ENCODE measurements at regions not wholly inside any gene's neighbourhood (a gene's known extent, or its start where the extent isn't known, plus 50 kb on each side); places are given as distances from the start of the nearest gene placed in this dataset.
"Not testable (repeated sequence)": the region's sequence is repeated elsewhere in the genome, so short reads cannot be mapped to it uniquely, and the experiment has no call there.

GRCh38 chr13:78133511-78133910 lies 214.9 kb upstream of the EDNRB start:
- DNase-seq, result no peak

GRCh38 chr13:78131811-78132210 lies 213.2 kb upstream of the EDNRB start:
- DNase-seq, result no peak

DNA sequence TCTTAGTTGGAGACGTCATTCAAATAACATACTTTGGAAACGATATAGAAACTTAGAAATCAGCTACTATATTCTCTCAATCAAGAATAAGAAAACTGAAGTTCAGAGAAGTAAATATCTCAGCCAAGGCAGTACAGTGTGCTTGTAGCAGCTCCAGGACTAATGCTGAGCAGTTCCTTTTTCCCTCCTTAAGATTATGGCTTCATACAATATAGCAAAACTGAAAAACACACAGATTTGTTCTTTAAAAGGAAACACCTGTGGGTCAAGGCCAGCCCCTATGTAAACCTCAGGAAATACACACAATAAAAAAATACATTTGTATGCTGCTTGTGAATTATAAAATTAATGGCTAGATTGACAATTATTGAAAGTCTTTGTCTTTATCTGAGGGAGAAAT lies 212.7 kb upstream of the EDNRB start:
- DNase-seq, result no peak

DNA sequence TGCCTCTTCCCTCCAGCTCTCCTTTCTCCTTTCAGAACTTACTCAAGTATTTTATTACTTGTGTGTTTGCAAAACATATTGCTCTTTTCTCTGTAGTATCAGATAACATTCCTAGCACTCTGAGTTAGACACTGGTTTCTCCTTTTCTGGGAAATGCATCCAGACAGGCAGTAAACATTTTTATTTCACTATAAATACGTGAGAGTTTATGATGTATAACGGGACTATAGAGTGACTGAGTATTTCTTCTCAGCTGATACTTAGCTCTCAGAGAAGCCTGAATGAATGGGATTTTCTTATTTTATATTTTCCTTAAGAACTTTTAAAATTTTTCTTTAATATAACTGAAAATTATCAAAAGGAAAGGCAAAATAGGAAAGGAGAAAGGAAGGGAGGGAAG lies 211.2 kb upstream of the EDNRB start:
- DNase-seq, result no peak

- no peak for DNase-seq
Observed at GRCh38 chr13:78129359-78129758, 210.7 kb upstream of the EDNRB start.

DNA sequence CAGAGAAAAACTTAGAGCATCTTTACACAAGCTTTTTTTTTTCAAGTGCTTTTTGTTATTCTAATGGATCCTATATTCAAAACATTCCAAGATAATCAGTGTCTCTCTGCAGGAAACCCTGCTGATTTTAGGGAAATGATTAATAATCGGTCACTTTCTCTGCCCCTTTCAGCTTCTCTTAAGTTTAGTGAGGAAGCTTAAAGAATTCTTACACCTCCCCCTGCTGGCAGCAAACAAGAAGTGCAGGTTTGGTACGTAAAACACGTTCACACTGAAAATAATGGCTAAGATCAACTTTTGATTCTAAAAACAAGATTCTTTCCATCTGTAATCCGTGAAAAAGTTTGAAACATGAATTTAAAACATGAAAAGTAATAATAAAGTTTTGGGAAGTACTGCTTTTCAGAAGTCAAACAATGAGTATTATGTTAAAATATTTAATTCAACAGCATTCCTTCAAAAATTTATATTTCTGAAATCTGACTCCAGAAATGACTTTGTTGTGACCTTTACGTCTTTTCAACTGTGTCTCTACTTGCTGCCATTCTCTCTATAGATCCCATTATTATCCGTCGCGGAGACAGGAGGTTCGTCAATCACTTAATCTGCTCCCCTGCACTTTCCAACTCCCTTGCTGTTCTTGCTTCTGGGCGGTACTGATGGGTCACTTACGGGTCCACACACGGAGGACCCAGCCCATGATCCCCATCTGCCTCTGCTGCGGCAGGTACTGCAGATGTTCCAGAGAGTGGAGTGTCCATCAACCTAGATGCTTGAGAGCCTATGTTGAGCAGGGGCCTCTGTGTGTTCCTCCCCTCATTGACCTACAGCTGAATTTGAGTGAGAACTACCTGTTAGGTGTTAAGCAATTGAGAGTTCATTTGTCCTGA lies 203.1 kb upstream of the EDNRB start:
- DNase-seq, result no peak

GRCh38 chr13:78121001-78121400 lies 202.4 kb upstream of the EDNRB start:
- no peak for DNase-seq

DNA sequence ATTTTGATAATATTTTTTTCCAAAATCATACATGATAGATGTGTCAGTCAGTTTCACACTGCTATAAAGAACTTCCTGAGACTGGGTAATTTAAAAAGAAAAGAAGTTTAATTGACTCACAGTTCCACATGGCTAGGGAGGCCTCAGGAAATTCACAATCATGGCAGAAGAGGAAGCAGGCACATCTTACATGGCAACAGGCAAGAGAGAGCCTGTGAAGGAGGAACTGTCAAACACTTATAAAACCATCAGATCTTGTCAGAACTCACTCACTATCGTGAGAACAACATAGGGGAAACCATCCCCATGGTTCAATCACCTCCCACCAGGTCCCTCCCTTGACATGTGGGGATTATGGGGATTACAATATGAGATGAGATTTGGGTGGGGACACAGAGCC lies 201.5 kb upstream of the EDNRB start:
- not testable (repeated sequence) for DNase-seq

- DNase-seq, result not testable (repeated sequence)
Observed at GRCh38 chr13:78117070-78117469, 198.4 kb upstream of the EDNRB start.

DNA sequence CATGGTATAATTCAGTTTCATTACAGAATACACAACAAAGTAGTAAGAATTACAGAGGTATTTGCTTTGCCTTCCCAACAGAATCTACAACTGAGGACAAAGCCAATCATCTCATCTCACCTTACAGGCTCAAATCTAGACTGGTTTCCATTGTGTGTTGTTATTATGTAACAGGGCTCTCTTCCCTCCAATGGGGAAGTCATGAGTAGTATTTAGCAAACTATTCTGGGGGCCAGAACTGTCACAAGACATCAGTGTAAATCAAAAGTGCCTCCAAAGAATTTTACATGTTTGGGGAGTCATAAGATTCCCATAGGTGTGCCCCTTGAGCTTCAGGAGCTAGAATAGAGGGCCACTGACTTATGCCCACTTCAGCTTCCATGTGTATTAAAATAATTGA lies 187.0 kb upstream of the EDNRB start:
- DNase-seq, result no peak

- no peak for DNase-seq
Observed at GRCh38 chr13:78103936-78104335, 185.3 kb upstream of the EDNRB start.

- DNase-seq, result no peak
Observed at GRCh38 chr13:78102741-78103140, 184.1 kb upstream of the EDNRB start.

DNA sequence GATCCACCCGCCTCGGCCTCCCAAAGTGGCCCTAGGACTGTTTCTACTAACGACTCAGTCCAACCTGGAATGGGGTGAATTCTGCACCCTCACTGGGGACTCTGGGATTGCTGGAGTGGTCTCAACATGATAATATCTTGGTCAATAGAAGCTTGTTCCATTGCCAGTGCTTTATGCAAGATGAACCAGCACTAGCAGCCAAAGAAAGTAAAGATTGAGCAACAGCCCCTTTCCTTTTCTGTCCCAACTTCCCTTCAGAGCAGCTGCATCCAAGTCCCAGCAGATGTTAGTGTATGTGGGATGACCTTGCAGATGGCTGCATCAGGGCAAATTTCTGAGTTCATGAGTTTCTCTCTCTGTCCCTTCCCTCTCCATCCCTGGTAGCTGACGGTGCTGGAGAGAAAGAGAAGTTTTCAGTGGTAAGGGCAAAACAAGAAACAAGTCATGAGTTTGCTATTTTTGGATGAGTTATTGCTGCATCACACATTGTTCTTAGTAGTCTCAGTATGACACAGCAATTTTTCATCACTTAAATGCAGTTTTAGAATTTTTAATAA lies 183.6 kb upstream of the EDNRB start:
- DNase-seq, result no peak

DNA sequence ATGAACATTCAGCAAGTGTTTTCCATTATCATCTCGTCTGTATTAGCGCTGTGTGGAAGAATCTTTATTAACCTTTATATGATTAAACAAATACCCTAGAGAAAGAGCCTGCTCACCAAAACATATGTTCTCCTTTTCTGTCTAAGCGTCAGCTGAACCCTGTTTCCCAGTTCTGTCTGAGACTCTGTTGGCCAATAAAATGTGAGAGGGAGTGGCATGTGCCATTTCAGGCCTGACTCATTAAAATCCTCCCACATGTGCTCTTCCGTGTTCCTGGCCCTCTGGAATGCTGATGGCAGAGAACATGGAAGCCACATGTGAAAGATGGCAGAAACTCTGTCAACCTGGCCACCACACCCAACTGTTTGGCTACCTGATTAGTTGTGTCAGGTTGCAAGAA lies 181.9 kb upstream of the EDNRB start:
- no peak for DNase-seq

GRCh38 chr13:78098249-78098648 lies 179.6 kb upstream of the EDNRB start:
- DNase-seq, result no peak

DNA sequence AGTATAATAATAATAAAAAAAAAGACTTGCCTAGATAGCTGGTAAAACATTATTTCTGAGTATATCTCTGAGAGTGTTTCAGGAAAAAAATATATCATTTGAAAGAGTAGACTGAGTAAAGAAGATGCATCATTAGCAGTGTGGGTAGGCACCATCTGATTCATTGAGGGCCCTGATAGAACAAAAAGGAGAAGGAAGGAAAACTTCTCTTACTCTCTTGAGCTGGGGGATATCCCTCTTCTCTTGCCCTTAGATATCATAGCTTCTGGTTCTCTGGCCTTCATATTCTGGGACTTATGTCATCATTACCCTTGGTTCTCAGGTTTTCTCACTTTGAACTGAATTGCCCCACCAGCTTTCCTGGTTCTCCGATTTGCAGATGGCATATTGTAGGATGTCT lies 177.6 kb upstream of the EDNRB start:
- no peak for DNase-seq

GRCh38 chr13:78087966-78088678 lies 169.5 kb upstream of the EDNRB start:
- no peak for DNase-seq

GRCh38 chr13:78085434-78086225 lies 167.0 kb upstream of the EDNRB start:
- DNase-seq, result no peak

DNA sequence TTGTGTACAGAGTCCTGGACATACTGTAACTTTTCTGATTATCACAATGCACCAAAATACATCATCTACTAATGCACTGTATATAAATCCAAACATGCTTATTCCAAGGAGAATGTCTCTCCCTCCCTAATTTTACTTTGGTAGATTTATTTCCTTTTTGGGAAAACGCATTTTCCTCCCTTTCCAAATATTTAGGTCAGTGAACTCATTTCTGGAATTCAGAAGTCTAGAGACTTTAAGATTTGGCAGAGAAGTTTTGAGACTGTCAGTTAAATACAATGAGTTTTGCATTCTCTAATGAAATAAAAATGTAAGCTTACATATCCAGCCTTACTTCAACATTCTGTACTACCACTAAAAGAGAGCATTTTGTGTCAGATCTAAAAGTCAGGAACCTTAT lies 165.8 kb upstream of the EDNRB start:
- no peak for DNase-seq

DNA sequence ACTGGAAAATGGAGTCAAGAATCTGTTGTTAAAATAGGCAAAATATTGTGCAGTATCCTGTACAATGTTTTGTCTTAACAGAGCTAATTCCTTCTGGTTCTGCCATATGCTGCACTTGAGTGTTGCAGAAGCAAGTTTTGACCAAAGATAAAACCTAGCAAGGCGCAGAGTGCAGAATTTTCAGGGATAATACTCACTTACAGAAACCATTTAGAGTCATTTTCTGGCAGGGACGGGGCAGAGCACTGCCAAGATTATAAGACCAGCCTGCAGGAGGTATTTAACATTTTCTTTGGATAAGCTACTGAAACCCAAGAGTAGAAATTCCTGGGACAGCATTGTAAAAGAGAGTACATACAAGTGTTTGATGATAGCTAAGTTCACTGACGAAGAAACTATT lies 159.5 kb upstream of the EDNRB start:
- DNase-seq, result no peak

GRCh38 chr13:78067290-78067689 lies 148.7 kb upstream of the EDNRB start:
- no peak for DNase-seq

DNA sequence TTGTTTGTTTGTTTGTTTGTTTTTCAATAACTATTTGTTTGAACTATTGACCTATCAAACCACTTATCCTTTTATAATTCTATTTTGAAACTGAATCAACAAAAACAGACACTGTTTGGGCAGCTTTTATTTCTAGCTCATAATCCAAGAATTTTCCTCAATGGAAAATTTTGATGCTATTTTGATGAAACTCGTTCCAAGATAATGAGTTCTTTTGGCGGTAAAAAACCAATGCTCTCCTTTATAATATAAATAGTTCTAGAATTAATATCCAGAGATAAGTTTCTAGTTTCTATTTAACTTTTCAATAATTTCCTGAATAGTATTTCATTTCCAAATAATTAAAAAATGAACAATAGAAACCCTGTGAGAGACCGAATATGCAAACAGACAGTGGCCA lies 146.5 kb upstream of the EDNRB start:
- DNase-seq, result no peak

DNA sequence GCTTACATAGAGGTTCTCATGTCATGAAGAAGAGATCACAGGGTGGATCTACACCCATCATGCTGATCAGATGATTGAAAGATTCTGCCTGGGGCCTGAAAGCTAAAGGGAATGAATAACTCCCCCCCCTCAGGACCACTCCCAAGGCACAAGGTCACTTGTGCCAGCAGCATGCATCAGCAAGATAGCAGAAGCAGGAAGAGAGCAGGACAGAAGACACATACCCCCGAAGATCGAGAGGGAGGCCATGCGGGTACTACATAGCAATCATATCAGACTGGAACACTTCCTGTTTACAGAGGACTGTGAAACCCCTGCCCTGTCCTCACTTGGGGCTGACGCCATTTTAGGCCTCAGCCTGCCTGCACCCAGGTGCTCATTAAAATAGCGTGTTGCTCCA lies 143.2 kb upstream of the EDNRB start:
- DNase-seq, result no peak
